Muscle layer of duodenum (tissue), 2 donors: ENCODE measurements at regions not wholly inside any gene's neighbourhood (a gene's known extent, or its start where the extent isn't known, plus 50 kb on each side); places are given as distances from the start of the nearest gene placed in this dataset.

Source experiments
- H3K27ac ChIP-seq: one replicate; pipeline ENCODE4 v1.7.0; 2013; ENCODE audit warnings: mild to moderate bottlenecking, low read length
- H3K27me3 ChIP-seq: one replicate; pipeline ENCODE4 v1.7.0; 2013; ENCODE audit warnings: low read depth, mild to moderate bottlenecking, control low read depth, low read length
- H3K36me3 ChIP-seq, 2 donors: one replicate each; pipeline ENCODE4 v1.7.0; 2013; ENCODE audit warnings: low read length in 2 of 2, control low read depth in 1 of 2, mild to moderate bottlenecking in 1 of 2; ENCODE audit not compliant: insufficient read depth in 2 of 2, control insufficient read depth in 1 of 2
- H3K4me1 ChIP-seq, 2 donors: one replicate each; pipeline ENCODE4 v1.7.0; 2013; ENCODE audit warnings: low read length in 2 of 2, mild to moderate bottlenecking in 2 of 2, control low read depth in 1 of 2, moderate library complexity in 1 of 2; ENCODE audit not compliant: insufficient read depth in 2 of 2, control insufficient read depth in 1 of 2
- H3K4me3 ChIP-seq, 2 donors: one replicate each; pipeline ENCODE4 v1.7.0; 2013; ENCODE audit warnings: low read length in 2 of 2, low read depth in 1 of 2, mild to moderate bottlenecking in 1 of 2
- H3K9me3 ChIP-seq, 2 donors: one replicate each; pipeline ENCODE4 v1.7.0; 2013; ENCODE audit warnings: low read length in 2 of 2, control low read depth in 1 of 2, mild to moderate bottlenecking in 1 of 2; ENCODE audit not compliant: control insufficient read depth in 1 of 2
- donor health status: healthy.

DNA sequence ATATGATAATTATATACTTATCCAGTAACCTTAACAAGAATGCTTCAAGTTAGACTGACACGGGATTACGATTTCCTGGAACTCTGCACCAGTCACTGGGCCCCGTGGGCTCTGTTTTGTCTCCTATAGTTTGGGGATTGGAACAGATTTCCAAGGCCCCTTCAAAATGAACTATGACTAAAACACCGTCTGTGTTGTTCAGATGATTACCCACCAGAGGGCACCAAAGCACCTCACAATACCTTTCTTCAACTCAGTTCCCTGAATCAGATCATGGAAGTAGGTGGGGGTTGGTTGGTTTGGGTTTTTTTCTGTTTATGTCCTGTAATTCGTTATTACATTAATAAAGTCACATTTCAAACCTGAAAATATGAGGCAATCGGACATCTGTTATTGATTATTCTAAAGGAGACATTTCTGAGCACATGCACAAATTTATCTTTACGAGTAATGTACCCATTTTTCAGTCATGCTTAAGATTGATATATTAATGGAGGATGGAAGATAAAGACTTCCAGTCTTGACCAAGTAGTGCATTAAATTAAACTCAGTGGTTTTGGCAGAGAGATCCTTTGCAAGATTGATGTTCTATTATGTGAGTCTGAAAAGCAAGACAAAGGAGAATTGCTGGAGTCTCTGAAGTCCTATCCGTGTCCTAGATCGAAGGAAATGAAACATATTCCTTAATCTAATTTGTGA, 112.0 kb upstream of the COL21A1 start:
- Histone ChIP-seq H3K4me1 (peaks cover 0 to 18% of the 10 kb centered on the region in 2 donors), H3K27me3 (no peaks in the 10 kb centered on the region), H3K36me3 (no peaks in the 10 kb centered on the region), H3K4me3 (no peak overlapping the region), H3K27ac (no peak overlapping the region), H3K9me3 (no peaks in the 10 kb centered on the region)

DNA sequence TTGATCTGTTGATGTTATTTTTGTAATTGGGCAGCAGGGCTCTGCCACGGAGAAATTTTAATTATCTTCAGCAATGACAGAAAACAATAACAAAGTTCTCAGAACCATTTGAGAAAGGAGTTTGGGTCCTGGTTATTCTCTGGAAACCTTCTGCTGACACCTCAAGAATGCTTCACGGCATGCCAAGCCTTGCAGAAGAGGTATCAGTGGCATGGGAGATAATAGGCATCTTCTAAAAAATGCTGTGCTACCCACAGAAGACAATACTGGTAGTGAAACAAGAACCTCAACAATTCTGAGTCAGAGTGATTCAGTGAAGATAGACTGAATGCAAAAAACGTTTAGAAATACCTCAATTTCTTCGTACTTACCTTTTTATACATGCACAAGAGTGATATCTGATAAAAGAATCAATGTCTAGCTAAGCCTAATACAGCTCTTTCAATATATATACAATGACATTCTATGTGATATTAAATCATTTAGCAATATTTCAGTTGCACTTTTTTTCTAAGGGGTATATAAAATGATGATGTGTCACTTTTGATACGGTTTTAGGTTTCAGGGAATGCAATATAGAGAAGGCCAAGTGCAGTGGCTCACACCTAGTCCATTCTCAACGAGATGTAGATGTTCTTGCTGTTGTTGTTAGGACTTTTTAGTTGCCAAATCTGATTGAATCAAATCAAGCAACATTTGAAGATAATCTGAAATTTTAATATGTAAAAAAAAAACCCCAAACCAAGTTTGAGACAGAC, 110.4 kb upstream of the COL21A1 start:
- H3K36me3 ChIP-seq, result no peaks in the 10 kb centered on the region
- H3K27ac ChIP-seq, result no peak overlapping the region
- peaks cover 0 to 4% of the 10 kb centered on the region in 2 donors for H3K9me3 ChIP-seq
- no peak overlapping the region for H3K4me3 ChIP-seq
- peaks cover 0 to 18% of the 10 kb centered on the region in 2 donors for H3K4me1 ChIP-seq
- H3K27me3 ChIP-seq, result no peaks in the 10 kb centered on the region

DNA sequence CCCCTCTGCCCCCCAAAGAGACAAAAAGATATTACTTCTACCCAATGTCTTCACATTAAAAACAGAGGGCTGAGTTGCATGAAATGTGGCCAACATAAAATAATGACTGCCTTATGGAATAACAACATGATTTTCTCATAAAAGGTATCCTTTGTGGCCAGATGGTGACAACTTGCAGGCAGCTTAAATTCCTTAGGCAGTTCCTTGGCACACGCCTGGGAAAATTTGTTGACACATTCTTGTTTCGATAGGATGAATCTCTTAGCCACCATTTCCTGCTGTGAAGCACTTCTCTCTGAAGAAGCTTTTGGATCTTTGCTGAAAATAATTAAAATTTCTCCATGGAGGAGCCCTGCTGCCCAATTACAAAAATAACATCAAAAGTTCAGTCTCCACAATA, 109.0 kb upstream of the COL21A1 start:
- no peak overlapping the region for H3K27ac ChIP-seq
- peaks cover 0 to 18% of the 10 kb centered on the region in 2 donors for H3K4me1 ChIP-seq
- no peaks in the 10 kb centered on the region for H3K36me3 ChIP-seq
- H3K9me3 ChIP-seq, result peaks cover 0 to 4% of the 10 kb centered on the region in 2 donors
- no peaks in the 10 kb centered on the region for H3K27me3 ChIP-seq
- no peak overlapping the region for H3K4me3 ChIP-seq

GRCh38 chr6:56353860-56354259, 106.5 kb upstream of the COL21A1 start:
- H3K4me3 ChIP-seq, result no peak overlapping the region
- H3K27me3 ChIP-seq, result no peaks in the 10 kb centered on the region
- no peak overlapping the region for H3K27ac ChIP-seq
- peaks cover 0 to 4% of the 10 kb centered on the region in 2 donors for H3K9me3 ChIP-seq
- no peaks in the 10 kb centered on the region for H3K36me3 ChIP-seq
- peaks cover 0 to 18% of the 10 kb centered on the region in 2 donors for H3K4me1 ChIP-seq

DNA sequence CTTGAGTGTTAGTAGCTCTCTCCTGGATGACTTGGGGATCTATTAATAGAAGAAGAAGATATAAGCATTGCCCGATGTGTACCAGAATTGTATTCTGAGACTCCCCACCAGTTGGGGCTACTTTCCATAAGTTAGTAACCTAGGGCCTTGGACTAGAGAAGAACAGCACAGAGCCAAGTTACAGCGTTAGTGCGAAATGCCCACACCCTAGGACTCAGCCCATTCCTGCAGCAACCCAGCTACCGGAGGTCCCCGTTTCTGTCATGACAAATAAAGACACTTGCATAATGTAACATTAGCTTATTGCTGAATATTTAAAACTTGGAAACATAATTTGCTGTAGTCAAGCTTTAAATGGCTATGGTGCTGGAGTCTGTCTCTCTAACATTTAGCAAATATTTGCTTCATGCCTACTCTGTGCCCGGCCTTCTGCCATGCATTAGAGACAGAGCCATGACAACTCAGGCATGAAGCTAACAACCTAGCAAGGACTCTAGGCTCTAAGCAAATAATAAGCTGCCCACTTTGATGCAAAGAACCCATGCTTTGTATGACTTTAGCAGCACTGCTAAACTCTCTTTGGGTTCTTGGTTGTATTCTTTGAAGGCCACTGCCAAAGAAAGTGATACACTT, 103.4 kb upstream of the COL21A1 start:
- no peaks in the 10 kb centered on the region for H3K36me3 ChIP-seq
- H3K9me3 ChIP-seq, result peaks cover 0 to 4% of the 10 kb centered on the region in 2 donors
- no peaks in the 10 kb centered on the region for H3K27me3 ChIP-seq
- H3K4me3 ChIP-seq, result no peak overlapping the region
- no peaks in the 10 kb centered on the region for H3K4me1 ChIP-seq
- H3K27ac ChIP-seq, result no peak overlapping the region

DNA sequence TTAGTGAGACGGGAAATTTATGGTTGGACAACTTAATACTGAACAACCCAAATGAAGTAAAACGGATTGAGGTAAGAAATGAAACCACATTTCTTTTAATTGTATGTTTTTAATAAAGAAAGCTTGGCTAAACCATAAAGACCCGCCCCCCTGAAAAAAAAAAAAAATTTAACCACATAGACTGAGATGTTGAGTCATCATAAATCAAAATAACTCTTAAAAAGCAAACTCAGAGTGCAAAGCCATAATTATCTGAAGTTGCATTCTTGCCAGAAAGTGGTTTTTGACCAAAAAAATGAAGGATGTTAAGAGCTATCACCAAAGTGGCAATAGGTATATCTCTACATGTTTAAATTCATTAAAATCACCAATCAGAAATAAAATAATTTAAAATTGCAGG, 101.8 kb upstream of the COL21A1 start:
- Histone ChIP-seq H3K9me3 (peaks cover 0 to 4% of the 10 kb centered on the region in 2 donors), H3K27ac (no peak overlapping the region)

DNA sequence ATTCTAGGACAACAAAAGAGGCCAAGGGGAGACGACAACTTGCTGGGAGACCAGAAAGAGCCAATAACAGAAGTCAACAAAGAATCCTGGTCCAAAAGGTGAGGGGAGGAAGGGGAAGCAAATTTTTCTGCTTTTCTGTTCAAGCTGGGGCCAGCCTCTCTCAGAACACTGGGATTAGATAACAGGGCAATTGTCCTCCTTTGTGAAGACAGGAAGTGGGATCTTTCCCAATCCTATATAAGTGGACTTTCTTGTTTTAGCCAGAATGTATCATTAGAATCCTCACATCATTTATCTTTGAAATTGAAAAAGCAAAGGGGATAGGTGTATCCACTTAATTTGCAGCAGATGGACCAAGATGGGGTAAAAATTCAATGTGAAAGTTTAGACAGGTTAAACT, 101.2 kb upstream of the COL21A1 start:
- Histone ChIP-seq H3K9me3 (peaks cover 0 to 4% of the 10 kb centered on the region in 2 donors), H3K27me3 (no peaks in the 10 kb centered on the region), H3K27ac (no peak overlapping the region), H3K4me1 (no peaks in the 10 kb centered on the region), H3K36me3 (no peaks in the 10 kb centered on the region), H3K4me3 (no peak overlapping the region)

More for the DNA sequence above, 101.8 kb upstream of the COL21A1 start:
- Histone ChIP-seq H3K4me3 (no peak overlapping the region), H3K4me1 (no peaks in the 10 kb centered on the region), H3K27me3 (no peaks in the 10 kb centered on the region), H3K36me3 (no peaks in the 10 kb centered on the region)

DNA sequence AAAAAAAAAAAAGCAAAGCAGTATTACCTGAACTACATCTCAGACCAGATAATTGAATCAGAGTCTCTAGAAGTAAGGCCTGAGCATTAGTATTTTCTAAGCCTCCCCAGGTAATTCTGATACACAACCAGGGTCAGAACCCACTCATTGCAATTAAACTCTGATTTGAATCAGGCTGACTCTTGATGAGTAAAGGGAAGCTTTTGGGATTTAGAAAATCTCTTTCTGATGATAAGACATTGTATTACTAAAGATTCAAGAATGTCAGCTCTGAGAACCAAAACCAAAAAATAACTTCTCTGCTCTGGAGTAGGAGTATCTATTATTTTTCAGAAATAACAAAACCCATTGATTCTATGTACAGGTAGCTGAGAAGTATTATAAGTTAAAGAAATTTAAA, 100.1 kb upstream of the COL21A1 start:
- no peaks in the 10 kb centered on the region for H3K9me3 ChIP-seq
- no peaks in the 10 kb centered on the region for H3K4me1 ChIP-seq
- no peak overlapping the region for H3K27ac ChIP-seq
- H3K27me3 ChIP-seq, result no peaks in the 10 kb centered on the region
- no peak overlapping the region for H3K4me3 ChIP-seq
- H3K36me3 ChIP-seq, result no peaks in the 10 kb centered on the region

GRCh38 chr6:56346958-56347357, 99.6 kb upstream of the COL21A1 start:
- Histone ChIP-seq H3K9me3 (no peaks in the 10 kb centered on the region), H3K36me3 (no peaks in the 10 kb centered on the region), H3K27ac (no peak overlapping the region), H3K4me1 (no peaks in the 10 kb centered on the region), H3K27me3 (no peaks in the 10 kb centered on the region), H3K4me3 (no peak overlapping the region)

DNA sequence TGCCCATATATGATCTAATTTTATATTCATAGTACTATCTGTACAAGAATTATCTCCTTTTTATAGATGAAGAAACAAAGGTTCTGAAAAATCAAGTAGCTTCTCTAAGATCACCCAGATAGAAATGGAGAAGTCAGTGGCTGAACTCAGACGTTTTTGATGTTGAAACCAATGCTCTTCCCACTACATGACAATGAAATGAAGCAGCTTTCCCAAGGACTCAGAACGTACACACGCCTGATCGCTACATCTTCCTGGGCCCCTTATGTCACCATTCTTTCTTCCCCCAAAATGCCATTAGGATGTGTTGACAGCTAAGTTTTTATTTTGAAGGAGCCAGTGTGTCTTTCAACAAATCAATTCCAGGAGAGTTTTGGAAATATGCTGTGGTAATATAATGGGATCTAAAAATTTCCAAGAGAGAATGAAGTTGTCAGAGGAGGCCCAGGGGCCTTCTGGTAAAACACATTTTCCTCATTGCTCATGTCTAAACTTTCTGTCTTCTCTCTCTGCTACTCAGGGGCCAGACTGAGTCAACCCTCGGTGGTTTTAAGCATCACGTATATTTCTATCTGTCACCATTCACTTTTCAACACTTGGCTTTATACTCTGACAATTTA, 98.1 kb upstream of the COL21A1 start:
- no peaks in the 10 kb centered on the region for H3K36me3 ChIP-seq
- no peak overlapping the region for H3K4me3 ChIP-seq
- no peak overlapping the region for H3K27ac ChIP-seq
- no peaks in the 10 kb centered on the region for H3K4me1 ChIP-seq
- no peaks in the 10 kb centered on the region for H3K27me3 ChIP-seq
- H3K9me3 ChIP-seq, result no peaks in the 10 kb centered on the region

- H3K4me1 ChIP-seq, result no peaks in the 10 kb centered on the region
- no peaks in the 10 kb centered on the region for H3K36me3 ChIP-seq
- no peaks in the 10 kb centered on the region for H3K27me3 ChIP-seq
- no peaks in the 10 kb centered on the region for H3K9me3 ChIP-seq
- H3K27ac ChIP-seq, result no peak overlapping the region
- no peak overlapping the region for H3K4me3 ChIP-seq
These were observed 95.9 kb upstream of the COL21A1 start for GRCh38 chr6:56343295-56343694.
